H9 (cell line): ENCODE measurements at regions not wholly inside any gene's neighbourhood (a gene's known extent, or its start where the extent isn't known, plus 50 kb on each side); places are given as distances from the start of the nearest gene placed in this dataset.

Experiments used
- DNase-seq: peaks from one replicate; pipeline ENCODE4 v3.0.0-alpha.2; 2017
- H2AFZ ChIP-seq: one replicate; pipeline ENCODE4 v1.6.1; 2013; ENCODE audit warnings: mild to moderate bottlenecking, low read length, control low read depth, moderate library complexity
- H2AK5ac ChIP-seq: 2 replicates; pipeline ENCODE4 v1.6.1; 2013; ENCODE audit warnings: low read length, control low read depth, mixed read lengths; ENCODE audit not compliant: insufficient read length
- H2BK120ac ChIP-seq: one replicate; pipeline ENCODE4 v1.6.1; 2013; ENCODE audit warnings: low read depth, mild to moderate bottlenecking, low read length, control low read depth, inconsistent platforms; ENCODE audit not compliant: poor library complexity, severe bottlenecking
- H2BK12ac ChIP-seq: 2 replicates; pipeline ENCODE4 v1.6.1; 2013; ENCODE audit warnings: low read length, control low read depth, mixed read lengths, low read depth; ENCODE audit not compliant: insufficient read length
- H2BK15ac ChIP-seq: 2 replicates; pipeline ENCODE4 v1.6.1; 2013; ENCODE audit warnings: low read depth, low read length, control low read depth
- H2BK20ac ChIP-seq: one replicate; pipeline ENCODE4 v1.6.1; 2013; ENCODE audit warnings: low read depth, mild to moderate bottlenecking, low read length, control low read depth, inconsistent platforms; ENCODE audit not compliant: poor library complexity, severe bottlenecking
- H2BK5ac ChIP-seq: 2 replicates; pipeline ENCODE4 v1.6.1; 2013; ENCODE audit warnings: low read length, control low read depth, mixed read lengths; ENCODE audit not compliant: insufficient read length
- H3K14ac ChIP-seq: 2 replicates; pipeline ENCODE4 v1.6.1; 2013; ENCODE audit warnings: low read length, control low read depth; ENCODE audit not compliant: insufficient read depth
- H3K18ac ChIP-seq: 2 replicates; pipeline ENCODE4 v1.6.1; 2013; ENCODE audit warnings: low read depth, mild to moderate bottlenecking, mixed read lengths, low read length, control low read depth; ENCODE audit not compliant: insufficient read length
- H3K23ac ChIP-seq: 2 replicates; pipeline ENCODE4 v1.6.1; 2013; ENCODE audit warnings: low read length, control low read depth, mixed read lengths, low read depth; ENCODE audit not compliant: insufficient read length
- H3K23me2 ChIP-seq: 2 replicates; pipeline ENCODE4 v1.6.1; 2013; ENCODE audit warnings: low read depth, mild to moderate bottlenecking, mixed read lengths, low read length, control low read depth; ENCODE audit not compliant: insufficient read length, poor library complexity, severe bottlenecking
- H3K27ac ChIP-seq: 2 replicates; pipeline ENCODE4 v1.5.1; 2013; ENCODE audit warnings: low read length, control low read depth, mixed read lengths, low read depth; ENCODE audit not compliant: insufficient read length
- H3K27me3 ChIP-seq: 2 replicates; pipeline ENCODE4 v1.6.1; 2013; ENCODE audit warnings: low read length, control low read depth, inconsistent platforms; ENCODE audit not compliant: insufficient read depth
- H3K4ac ChIP-seq: 2 replicates; pipeline ENCODE4 v1.6.1; 2013; ENCODE audit warnings: low read depth, mild to moderate bottlenecking, control low read depth, inconsistent platforms, low read length, moderate library complexity
- H3K4me1 ChIP-seq: 2 replicates; pipeline ENCODE4 v1.6.1; 2013; ENCODE audit warnings: low read length, control low read depth, inconsistent platforms; ENCODE audit not compliant: insufficient read depth
- H3K4me2 ChIP-seq: 2 replicates; pipeline ENCODE4 v1.6.1; 2013; ENCODE audit warnings: low read length, control low read depth, mixed read lengths; ENCODE audit not compliant: insufficient read length, insufficient read depth
- H3K56ac ChIP-seq: 2 replicates; pipeline ENCODE4 v1.6.1; 2013; ENCODE audit warnings: low read depth, mild to moderate bottlenecking, mixed read lengths, low read length, control low read depth; ENCODE audit not compliant: insufficient read length
- H3K79me1 ChIP-seq: 2 replicates; pipeline ENCODE4 v1.6.1; 2013; ENCODE audit warnings: low read depth, mild to moderate bottlenecking, moderate library complexity, low read length, control low read depth, inconsistent platforms; ENCODE audit not compliant: insufficient read depth, poor library complexity, severe bottlenecking
- H3K79me2 ChIP-seq: 2 replicates; pipeline ENCODE4 v1.6.1; 2013; ENCODE audit warnings: low read length, control low read depth, inconsistent platforms; ENCODE audit not compliant: insufficient read depth
- H3K9ac ChIP-seq: 2 replicates; pipeline ENCODE4 v1.6.1; 2013; ENCODE audit warnings: low read length, control low read depth, mixed read lengths; ENCODE audit not compliant: insufficient read length; ENCODE audit errors: extremely low read depth
- H3K9me3 ChIP-seq: one replicate; pipeline ENCODE4 v1.6.1; 2013; ENCODE audit warnings: low read depth, low read length, inconsistent platforms; ENCODE audit not compliant: control insufficient read depth
- H3T11ph ChIP-seq: one replicate; pipeline ENCODE4 v1.6.1; 2013; ENCODE audit warnings: mild to moderate bottlenecking, low read length, control low read depth, inconsistent platforms
- H4K20me1 ChIP-seq: one replicate; pipeline ENCODE4 v1.6.1; 2013; ENCODE audit not compliant: control insufficient read depth, insufficient read length, insufficient read depth
- H4K5ac ChIP-seq: 2 replicates; pipeline ENCODE4 v1.6.1; 2013; ENCODE audit warnings: low read depth, mild to moderate bottlenecking, mixed read lengths, low read length, control low read depth; ENCODE audit not compliant: insufficient read length
- H4K8ac ChIP-seq: replicated peaks from 2 replicates; pipeline ENCODE4 v1.6.1; 2013; ENCODE audit warnings: low read length, control low read depth, mixed read lengths, low read depth; ENCODE audit not compliant: insufficient read length
- H4K91ac ChIP-seq: 2 replicates; pipeline ENCODE4 v1.6.1; 2013; ENCODE audit warnings: low read depth, mild to moderate bottlenecking, moderate library complexity, mixed read lengths, low read length, control low read depth; ENCODE audit not compliant: insufficient read length
- H3K27ac Mint-ChIP-seq, 3 experiments: 2 replicates in 2 of 3; 3 replicates in 1 of 3; pipeline ENCODE4 v1.8.0; 2020 to 2021; ENCODE audit warnings: mixed read lengths in 3 of 3, mild to moderate bottlenecking in 1 of 3, moderate library complexity in 1 of 3
- H3K27me3 Mint-ChIP-seq: 2 replicates; pipeline ENCODE4 v1.8.0; 2021; ENCODE audit warnings: low read depth, mild to moderate bottlenecking, moderate library complexity, mixed read lengths
- H3K36me3 Mint-ChIP-seq, 3 experiments: 2 replicates in 2 of 3; 3 replicates in 1 of 3; pipeline ENCODE4 v1.8.0; 2020 to 2021; ENCODE audit warnings: low read depth in 3 of 3, mixed read lengths in 3 of 3; ENCODE audit not compliant: insufficient read depth in 1 of 3
- H3K4me1 Mint-ChIP-seq, 2 experiments: 2 replicates each; pipeline ENCODE4 v1.8.0; 2020; ENCODE audit warnings: mixed read lengths in 2 of 2
- H3K4me3 Mint-ChIP-seq, 2 experiments: 2 replicates in 1 of 2; 3 replicates in 1 of 2; pipeline ENCODE4 v1.8.0; 2020 to 2021; ENCODE audit warnings: mild to moderate bottlenecking in 2 of 2, mixed read lengths in 2 of 2, moderate library complexity in 1 of 2
- H3K9me3 Mint-ChIP-seq, 2 experiments: 2 replicates in 1 of 2; 3 replicates in 1 of 2; pipeline ENCODE4 v1.8.0; 2020; ENCODE audit warnings: mild to moderate bottlenecking in 2 of 2, mixed read lengths in 2 of 2, moderate library complexity in 1 of 2
- CTCF ChIP-seq: fragments of 200-600 bp; sonication (generic); conservative IDR thresholded peaks from 3 replicates; pipeline ENCODE4 v1.8.0; 2021; ENCODE audit warnings: antibody characterized with exemption, mild to moderate bottlenecking
- WGBS: extraction: QIAGEN DNeasy Blood & Tissue Kit; methylation state at CpG from one replicate; pipeline ENCODE4 v1.1.7; 2013; ENCODE audit warnings: missing lambda C conversion rate, low lambda C conversion rate, mixed read lengths; ENCODE audit not compliant: insufficient read length; ENCODE audit errors: extremely low coverage; 5-methylcytosine and 5-hydroxymethylcytosine counted together

GRCh38 chr10:78750418-78750817, 318.3 kb upstream of the ZMIZ1 start:
- no peak overlapping the region for H3K27ac ChIP-seq
- no peak for DNase-seq
- H3K4me1 Mint-ChIP-seq = peaks cover 25 to 29% of the 10 kb centered on the region in 2 experiments
- H2BK12ac ChIP-seq = no peak overlapping the region
- H3K9ac ChIP-seq = no peak overlapping the region
- no peak overlapping the region for H2BK15ac ChIP-seq
- no peak overlapping the region for H3K4me2 ChIP-seq
- H3K14ac ChIP-seq = no peak overlapping the region
- no peak overlapping the region for H2AK5ac ChIP-seq
- no peak overlapping the region for H2BK5ac ChIP-seq
- H3K18ac ChIP-seq = no peak overlapping the region
- TF ChIP-seq CTCF = no peak
- H3K23me2 ChIP-seq = no peaks in the 10 kb centered on the region
- no peak overlapping the region for H3K23ac ChIP-seq
- H4K91ac ChIP-seq = no peak overlapping the region
- H2BK120ac ChIP-seq = no peak overlapping the region
- no peaks in the 10 kb centered on the region for H3K36me3 Mint-ChIP-seq
- no peaks in the 10 kb centered on the region for H3K79me2 ChIP-seq
- H3K79me1 ChIP-seq = no peaks in the 10 kb centered on the region
- no peak overlapping the region for H2AFZ ChIP-seq
- no peak overlapping the region for H4K8ac ChIP-seq
- no CpG with 5 or more reads among the region's 5 CpGs for WGBS
- H4K20me1 ChIP-seq = no peaks in the 10 kb centered on the region
- H3K9me3 ChIP-seq = no peaks in the 10 kb centered on the region
- H4K5ac ChIP-seq = no peak overlapping the region
- H3K27me3 Mint-ChIP-seq = peaks cover 25% of the 10 kb centered on the region
- no peaks in the 10 kb centered on the region for H3K4me1 ChIP-seq
- no peak overlapping the region for H3T11ph ChIP-seq
- no peak overlapping the region for H2BK20ac ChIP-seq
- no peak overlapping the region for H3K4ac ChIP-seq
- H3K4me3 Mint-ChIP-seq = no peak overlapping the region
- H3K27ac Mint-ChIP-seq = no peak overlapping the region
- no peaks in the 10 kb centered on the region for H3K27me3 ChIP-seq
- H3K9me3 Mint-ChIP-seq = no peaks in the 10 kb centered on the region; a peak in 1 of 5 replicates
- H3K56ac ChIP-seq = no peak overlapping the region
